Thyroid gland (tissue), 4 donors: ENCODE measurements at regions not wholly inside any gene's neighbourhood (a gene's known extent, or its start where the extent isn't known, plus 50 kb on each side); places are given as distances from the start of the nearest gene placed in this dataset.

Source experiments
- DNase-seq, 2 donors: peaks; one replicate each; pipeline ENCODE4 v3.0.0-alpha.2; 2019
- H3K27ac ChIP-seq, 3 donors: fragments of 200-600 bp; sonication (generic); 1 replicate in 2 of 3; 2 replicates in 1 of 3; pipeline ENCODE4 v1.5.1; 2016 to 2019; ENCODE audit warnings: mild to moderate bottlenecking in 1 of 3, moderate library complexity in 1 of 3
- H3K27me3 ChIP-seq: fragments of 200-600 bp; sonication (generic); one replicate; pipeline ENCODE4 v1.5.1; 2019
- H3K36me3 ChIP-seq, 2 donors: fragments of 200-600 bp; sonication (generic); one replicate each; pipeline ENCODE4 v1.5.1; 2016 to 2019
- H3K4me1 ChIP-seq, 2 donors: fragments of 200-600 bp; sonication (generic); one replicate each; pipeline ENCODE4 v1.5.1; 2017 to 2019
- H3K4me3 ChIP-seq, 3 donors: fragments of 200-600 bp; sonication (generic); replicated peaks in 1 of 3; 1 replicate in 2 of 3; 2 replicates in 1 of 3; pipeline ENCODE4 v1.5.1; 2016; ENCODE audit warnings: mild to moderate bottlenecking in 1 of 3
- H3K9me3 ChIP-seq: fragments of 200-600 bp; sonication (generic); one replicate; pipeline ENCODE4 v1.5.1; 2017
- CTCF ChIP-seq, 6 experiments: fragments of 200-600 bp in 3 of 6; fragments of 450-650 bp in 3 of 6; sonication (generic) in 3 of 6; IDR thresholded peaks; one replicate each; pipeline ENCODE4 v1.5.1; 2016 to 2019; ENCODE audit warnings: antibody characterized with exemption in 6 of 6, mild to moderate bottlenecking in 2 of 6, inconsistent platforms in 1 of 6, moderate library complexity in 1 of 6
- POLR2A ChIP-seq, 2 donors: fragments of 450-650 bp; IDR thresholded peaks; one replicate each; pipeline ENCODE4 v1.6.1; 2017; ENCODE audit warnings: antibody characterized with exemption in 2 of 2, mild to moderate bottlenecking in 2 of 2, moderate library complexity in 1 of 2
- WGBS, 2 donors: methylation state at CpG; one replicate each; pipeline ENCODE4 v1.1.5; 2017; 5-methylcytosine and 5-hydroxymethylcytosine counted together
- intact Hi-C: fragments of 100-400 bp; cut with DNase I; formaldehyde crosslinking; loops from one replicate; pipeline ENCODE4 v1.15.1; 2023

- Histone ChIP-seq H3K4me1 (no peaks in the 10 kb centered on the region), H3K27ac (no peak overlapping the region), H3K36me3 (no peaks in the 10 kb centered on the region), H3K27me3 (no peaks in the 10 kb centered on the region), H3K4me3 (no peak overlapping the region), H3K9me3 (no peaks in the 10 kb centered on the region)
- DNase-seq: no peak
- TF ChIP-seq POLR2A (IDR thresholded peaks at IDR 0.05): no peak
- intact Hi-C loops: no loop called here
Measured at GRCh38 chr2:187715590-187715989, 161.4 kb upstream of the TFPI start.

GRCh38 chr2:187716301-187716700, 162.1 kb upstream of the TFPI start:
- intact Hi-C loops: no loop called here
- WGBS, 2 donors: 88 to 92% methylated on average over 3 of the region's 3 CpGs
- DNase-seq: no peak
- H3K27me3 ChIP-seq: no peaks in the 10 kb centered on the region
- H3K4me3 ChIP-seq: no peak overlapping the region
- H3K9me3 ChIP-seq: no peaks in the 10 kb centered on the region
- no peaks in the 10 kb centered on the region for H3K4me1 ChIP-seq
- no peak for TF ChIP-seq CTCF (IDR thresholded peaks at IDR 0.05)
- no peak for TF ChIP-seq POLR2A (IDR thresholded peaks at IDR 0.05)
- H3K27ac ChIP-seq: no peak overlapping the region
- H3K36me3 ChIP-seq: no peaks in the 10 kb centered on the region

GRCh38 chr2:187718092-187718491, 163.9 kb upstream of the TFPI start:
- WGBS, 2 donors: 41 to 60% methylated on average over 1 of the region's 1 CpG
- intact Hi-C loops: no loop called here
- Histone ChIP-seq H3K4me1 (no peaks in the 10 kb centered on the region), H3K4me3 (no peak overlapping the region), H3K27me3 (no peaks in the 10 kb centered on the region), H3K36me3 (no peaks in the 10 kb centered on the region), H3K27ac (no peak overlapping the region), H3K9me3 (no peaks in the 10 kb centered on the region)
- TF ChIP-seq CTCF (IDR thresholded peaks at IDR 0.05): no peak
- TF ChIP-seq POLR2A (IDR thresholded peaks at IDR 0.05): no peak
- no peak for DNase-seq

GRCh38 chr2:187719510-187719909, 165.3 kb upstream of the TFPI start:
- intact Hi-C loops: no loop called here
- H3K27ac ChIP-seq: no peak overlapping the region
- H3K4me3 ChIP-seq: no peak overlapping the region
- TF ChIP-seq CTCF (IDR thresholded peaks at IDR 0.05) (no peak), POLR2A (IDR thresholded peaks at IDR 0.05) (no peak)
- H3K4me1 ChIP-seq: no peaks in the 10 kb centered on the region
- no peaks in the 10 kb centered on the region for H3K27me3 ChIP-seq
- H3K9me3 ChIP-seq: no peaks in the 10 kb centered on the region
- WGBS, 2 donors: 92 to 97% methylated on average over 2 of the region's 2 CpGs
- no peaks in the 10 kb centered on the region for H3K36me3 ChIP-seq
- DNase-seq: no peak

- H3K27ac ChIP-seq: no peak overlapping the region
- WGBS, 2 donors: 67 to 76% methylated on average over 4 of the region's 4 CpGs
- intact Hi-C loops: no loop called here
- DNase-seq: no peak
- no peak overlapping the region for H3K4me3 ChIP-seq
- no peaks in the 10 kb centered on the region for H3K4me1 ChIP-seq
- TF ChIP-seq CTCF (IDR thresholded peaks at IDR 0.05): no peak
- no peak for TF ChIP-seq POLR2A (IDR thresholded peaks at IDR 0.05)
- no peaks in the 10 kb centered on the region for H3K36me3 ChIP-seq
- H3K9me3 ChIP-seq: no peaks in the 10 kb centered on the region
- H3K27me3 ChIP-seq: no peaks in the 10 kb centered on the region
Measured at GRCh38 chr2:187748958-187749357, 194.7 kb upstream of the TFPI start.

GRCh38 chr2:187749804-187750431, 195.7 kb upstream of the TFPI start:
- H3K9me3 ChIP-seq: no peaks in the 10 kb centered on the region
- H3K27ac ChIP-seq: no peak overlapping the region
- no peaks in the 10 kb centered on the region for H3K36me3 ChIP-seq
- intact Hi-C loops: no loop called here
- no peaks in the 10 kb centered on the region for H3K4me1 ChIP-seq
- H3K27me3 ChIP-seq: no peaks in the 10 kb centered on the region
- H3K4me3 ChIP-seq: no peak overlapping the region
- no peak for TF ChIP-seq CTCF (IDR thresholded peaks at IDR 0.05)
- no peak for TF ChIP-seq POLR2A (IDR thresholded peaks at IDR 0.05)
- WGBS, 2 donors: 81% methylated on average over 7 of the region's 7 CpGs; no CpG with 5 or more reads in 1 of the 2 donors
- DNase-seq: no peak
